Fibroblast of pulmonary artery (primary cell): ENCODE measurements at regions not wholly inside any gene's neighbourhood (a gene's known extent, or its start where the extent isn't known, plus 50 kb on each side); places are given as distances from the start of the nearest gene placed in this dataset.

ENCODE experiments used
- DNase-seq: peaks from one replicate; pipeline ENCODE4 v3.0.0-alpha.2; 2010; ENCODE audit warnings: low read depth
- H3K4me3 ChIP-seq: replicated peaks from 2 replicates; pipeline ENCODE4 v1.5.1; 2011; ENCODE audit warnings: low read depth, mild to moderate bottlenecking, control low read depth, low read length, moderate library complexity
- TF ChIP-seq, protein P1 (sequence below): IDR thresholded peaks from 2 replicates; pipeline ENCODE4 v1.5.1; 2011; ENCODE audit warnings: mild to moderate bottlenecking, control low read depth, low read length, inconsistent platforms; ENCODE audit errors: missing control alignments

DNA sequence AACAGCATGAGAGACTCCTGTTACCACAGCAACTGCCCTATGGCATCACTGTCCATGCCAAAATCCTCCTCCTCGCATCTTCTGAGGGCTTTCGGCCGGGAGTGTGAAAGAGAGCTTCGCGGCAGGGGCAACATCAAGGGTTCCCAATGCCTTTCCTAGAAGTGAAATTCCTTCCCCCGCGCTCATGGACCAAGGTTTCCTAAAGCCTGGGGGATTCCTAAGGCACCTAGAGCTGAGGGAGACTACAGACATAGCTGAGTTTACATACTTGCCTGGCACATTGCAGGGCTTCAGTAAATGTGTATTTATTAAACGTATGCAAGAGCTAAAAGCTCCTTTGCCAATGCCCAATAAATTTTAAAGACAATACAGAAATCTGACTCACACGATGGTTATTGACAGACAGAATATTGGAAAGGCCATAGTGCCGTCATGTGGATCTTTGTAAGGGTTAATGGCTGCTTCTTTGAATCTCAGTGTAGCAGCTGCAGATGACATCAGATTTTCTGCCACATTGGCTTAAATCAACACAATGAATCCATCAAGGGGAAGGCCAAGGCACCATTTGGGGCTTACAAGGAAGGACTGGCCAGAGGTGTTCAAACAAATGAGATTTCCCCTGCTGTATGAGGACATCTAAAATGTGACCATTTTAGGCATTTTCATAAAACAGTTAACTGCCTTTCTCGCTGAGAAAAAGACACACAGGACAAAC, 281.2 kb upstream of the JARID2 start:
- H3K4me3 ChIP-seq: no peak overlapping the region
- TF ChIP-seq, protein P1, sequence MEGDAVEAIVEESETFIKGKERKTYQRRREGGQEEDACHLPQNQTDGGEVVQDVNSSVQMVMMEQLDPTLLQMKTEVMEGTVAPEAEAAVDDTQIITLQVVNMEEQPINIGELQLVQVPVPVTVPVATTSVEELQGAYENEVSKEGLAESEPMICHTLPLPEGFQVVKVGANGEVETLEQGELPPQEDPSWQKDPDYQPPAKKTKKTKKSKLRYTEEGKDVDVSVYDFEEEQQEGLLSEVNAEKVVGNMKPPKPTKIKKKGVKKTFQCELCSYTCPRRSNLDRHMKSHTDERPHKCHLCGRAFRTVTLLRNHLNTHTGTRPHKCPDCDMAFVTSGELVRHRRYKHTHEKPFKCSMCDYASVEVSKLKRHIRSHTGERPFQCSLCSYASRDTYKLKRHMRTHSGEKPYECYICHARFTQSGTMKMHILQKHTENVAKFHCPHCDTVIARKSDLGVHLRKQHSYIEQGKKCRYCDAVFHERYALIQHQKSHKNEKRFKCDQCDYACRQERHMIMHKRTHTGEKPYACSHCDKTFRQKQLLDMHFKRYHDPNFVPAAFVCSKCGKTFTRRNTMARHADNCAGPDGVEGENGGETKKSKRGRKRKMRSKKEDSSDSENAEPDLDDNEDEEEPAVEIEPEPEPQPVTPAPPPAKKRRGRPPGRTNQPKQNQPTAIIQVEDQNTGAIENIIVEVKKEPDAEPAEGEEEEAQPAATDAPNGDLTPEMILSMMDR: no peak
- DNase-seq: no peak

DNA sequence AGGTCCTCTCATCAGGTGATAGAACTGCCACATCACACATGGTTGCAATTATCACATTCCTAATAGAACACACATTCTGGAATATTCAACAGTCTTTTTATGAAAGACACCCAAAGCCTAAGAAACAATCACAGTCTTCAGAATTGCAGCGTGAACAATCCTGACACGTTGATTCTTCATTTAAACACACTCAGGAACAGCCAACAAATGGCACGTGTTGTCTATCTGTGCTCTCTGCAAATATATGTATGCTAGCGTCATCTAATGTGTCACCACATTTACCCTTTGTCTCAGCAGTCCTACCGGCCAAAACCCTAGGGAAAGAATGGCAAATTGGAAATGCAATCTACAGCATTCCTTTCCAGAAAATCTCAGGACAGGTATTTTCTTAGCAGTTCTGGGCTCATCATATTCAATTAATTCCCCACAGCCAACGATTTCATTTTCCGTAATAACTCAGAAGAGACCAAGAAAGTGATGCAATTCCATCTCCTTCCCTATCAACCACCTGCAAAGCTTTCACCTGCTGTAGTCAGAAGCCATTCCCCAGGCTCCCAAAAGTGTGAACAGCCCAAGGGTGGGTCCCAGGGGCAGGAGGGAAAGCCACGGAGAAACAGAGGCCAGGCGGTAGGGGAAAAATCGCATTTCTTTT, 280.3 kb upstream of the JARID2 start:
- no peak for DNase-seq
- TF ChIP-seq, protein P1: no peak
- no peak overlapping the region for H3K4me3 ChIP-seq

DNA sequence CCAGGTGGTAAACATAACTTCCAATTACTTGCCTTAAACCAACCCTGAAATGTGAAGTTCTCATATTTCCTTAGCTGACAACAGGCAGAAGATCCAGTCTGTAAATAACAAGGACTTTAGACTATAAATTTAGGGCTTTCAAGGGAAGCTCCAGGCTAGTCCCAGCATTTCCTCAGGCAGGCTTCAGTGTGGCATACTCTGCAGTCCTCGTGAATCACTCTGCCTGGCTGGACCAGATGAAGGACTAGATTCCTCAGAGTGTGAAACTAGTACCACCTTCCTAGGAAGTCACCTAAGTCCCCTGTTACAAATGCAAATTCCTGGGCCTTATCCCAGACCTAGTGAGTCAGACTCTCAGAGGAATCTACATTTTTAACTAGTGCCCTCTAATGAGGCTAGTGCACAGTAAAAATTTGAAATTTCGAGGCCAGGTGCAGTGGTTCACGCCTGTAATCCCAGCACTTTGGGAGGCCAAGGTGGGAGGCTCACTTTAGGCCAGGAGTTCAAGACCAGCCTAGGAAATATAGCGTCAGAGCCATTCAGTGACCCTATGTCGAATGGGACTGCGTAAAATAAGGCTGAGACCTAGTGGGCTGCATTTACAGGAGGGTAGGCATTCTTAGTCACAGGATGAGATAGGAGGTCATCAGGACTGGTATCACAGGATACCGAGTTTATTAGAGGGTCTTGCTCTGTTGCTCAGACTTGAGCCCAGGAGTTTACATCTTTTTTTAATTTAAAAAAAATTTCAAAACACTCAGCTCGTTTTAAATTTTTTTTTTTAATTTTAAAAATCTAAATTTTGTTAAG, 279.6 kb upstream of the JARID2 start:
- no peak overlapping the region for H3K4me3 ChIP-seq
- no peak for DNase-seq
- TF ChIP-seq, protein P1: no peak

DNA sequence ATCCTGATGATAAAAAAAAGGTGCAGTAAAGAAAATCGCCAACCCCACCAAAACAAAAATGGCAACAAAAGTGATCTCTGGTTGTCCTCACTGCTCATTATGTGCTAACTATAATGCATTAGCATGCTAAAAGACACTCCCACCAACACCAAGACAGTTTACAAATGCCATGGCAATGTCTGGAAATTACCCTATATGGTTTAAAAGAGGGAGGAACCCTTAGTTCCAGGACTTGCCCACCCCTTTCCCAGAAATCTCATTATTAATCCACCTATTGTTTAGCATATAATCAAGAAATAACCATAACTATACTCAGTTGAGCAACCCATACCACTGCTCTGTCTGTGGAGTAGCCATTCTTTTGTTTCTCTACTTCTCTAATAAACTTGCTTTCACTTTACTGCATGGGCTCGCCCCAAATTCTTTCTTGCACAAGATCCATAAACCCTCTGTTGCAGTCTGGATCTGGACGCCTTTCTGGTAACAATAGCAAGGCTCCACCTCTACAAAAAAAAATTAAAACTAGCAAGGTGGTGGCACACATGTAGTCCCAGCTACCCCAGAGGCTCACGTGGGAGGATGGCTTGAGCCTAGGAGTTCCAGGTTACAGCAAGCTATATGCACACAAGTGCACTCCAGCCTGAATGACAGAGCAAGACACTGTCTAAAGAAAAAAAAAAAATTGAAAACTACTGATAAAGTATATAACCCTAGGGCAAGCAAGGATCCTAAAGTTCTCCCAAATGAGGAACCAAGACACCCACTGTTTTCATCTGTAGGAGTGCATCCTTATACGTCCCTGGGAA, 278.8 kb upstream of the JARID2 start:
- TF ChIP-seq, protein P1: no peak
- no peak for DNase-seq
- no peak overlapping the region for H3K4me3 ChIP-seq

DNA sequence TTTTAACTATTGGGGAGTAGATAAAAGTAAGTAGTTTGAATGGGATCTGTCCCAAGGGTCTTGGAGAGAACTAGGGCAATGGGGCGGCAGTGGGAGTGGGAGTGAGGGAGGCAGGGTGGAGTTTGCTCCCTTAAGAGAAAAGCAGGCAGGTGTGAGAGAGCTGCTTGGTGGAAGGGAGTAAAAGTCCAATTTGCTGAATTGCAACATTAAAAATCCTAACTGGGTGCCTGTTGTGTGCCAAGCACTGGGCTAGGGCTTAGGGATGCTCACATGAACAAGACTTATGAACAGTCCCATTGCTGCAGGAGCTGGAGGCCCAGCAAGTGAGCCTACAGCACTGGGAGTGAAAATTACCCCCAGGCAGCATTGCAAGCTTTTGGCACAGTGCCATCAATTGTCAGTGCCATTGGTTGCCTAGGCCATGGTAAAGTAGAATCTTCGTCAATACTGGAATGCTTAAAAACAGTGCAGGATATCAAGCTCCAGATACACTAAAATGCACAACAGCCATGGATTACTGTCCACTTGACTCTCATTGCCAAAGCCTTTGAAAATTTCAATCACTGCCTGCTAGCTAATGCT, 277.7 kb upstream of the JARID2 start:
- TF ChIP-seq, protein P1: no peak
- DNase-seq: no peak
- H3K4me3 ChIP-seq: no peak overlapping the region

DNA sequence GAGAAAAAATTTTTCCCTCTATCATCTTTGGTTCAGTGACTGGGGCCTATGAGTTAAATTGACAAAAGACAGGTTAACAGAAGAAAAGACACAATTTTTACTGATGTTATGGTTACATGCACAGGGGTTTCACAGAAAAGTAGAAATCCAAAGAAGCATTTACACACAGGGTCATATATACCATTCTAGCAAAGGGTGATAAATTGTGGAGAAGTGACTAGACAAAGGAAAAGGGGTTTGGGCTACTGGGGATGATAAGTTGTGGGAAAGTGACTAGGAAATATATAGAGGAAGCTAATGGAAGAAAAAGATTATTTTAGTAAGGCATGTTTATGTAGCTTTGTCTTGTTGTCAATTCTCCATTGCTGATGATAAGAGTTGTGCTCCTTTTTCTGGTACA, 276.7 kb upstream of the JARID2 start:
- TF ChIP-seq, protein P1: no peak
- no peak overlapping the region for H3K4me3 ChIP-seq
- DNase-seq: no peak
